Astrocyte (in vitro differentiated cells and primary cell): ENCODE measurements at regions not wholly inside any gene's neighbourhood (a gene's known extent, or its start where the extent isn't known, plus 50 kb on each side); places are given as distances from the start of the nearest gene placed in this dataset.

Source experiments
- DNase-seq: peaks from one replicate; pipeline ENCODE4 v3.0.0-alpha.2; 2010; ENCODE audit warnings: low read depth
- FAIRE-seq: peaks from 2 replicates; lab custom pipeline; 2011; peaks lifted over from hg19 to GRCh38; lab: Jason Lieb, UNC
- H2AFZ ChIP-seq: 2 replicates; pipeline ENCODE4 v1.6.0; 2012; ENCODE audit warnings: low read depth, low read length, inconsistent platforms
- H3K27ac ChIP-seq: 2 replicates; pipeline ENCODE4 v1.5.1; 2011; ENCODE audit warnings: low read depth, low read length, inconsistent platforms
- H3K27me3 ChIP-seq: 2 replicates; pipeline ENCODE4 v1.6.0; 2011; ENCODE audit warnings: low read length, inconsistent platforms; ENCODE audit not compliant: insufficient read depth
- H3K36me3 ChIP-seq: 2 replicates; pipeline ENCODE4 v1.5.1; 2011; ENCODE audit warnings: low read length, inconsistent platforms; ENCODE audit not compliant: insufficient read depth
- H3K4me1 ChIP-seq: 2 replicates; pipeline ENCODE4 v1.5.1; 2011; ENCODE audit warnings: low read length, inconsistent platforms; ENCODE audit not compliant: insufficient read depth
- H3K4me2 ChIP-seq: 2 replicates; pipeline ENCODE4 v1.6.0; 2012; ENCODE audit warnings: low read length, inconsistent platforms
- H3K4me3 ChIP-seq: 2 replicates; pipeline ENCODE4 v1.5.1; 2011; ENCODE audit warnings: low read depth, mild to moderate bottlenecking, low read length, inconsistent platforms; ENCODE audit not compliant: insufficient read depth
- H3K79me2 ChIP-seq: 2 replicates; pipeline ENCODE4 v1.6.0; 2012; ENCODE audit warnings: mild to moderate bottlenecking, low read length, inconsistent platforms; ENCODE audit not compliant: insufficient read depth
- H3K9ac ChIP-seq: 2 replicates; pipeline ENCODE4 v1.6.0; 2012; ENCODE audit warnings: mild to moderate bottlenecking, low read length, inconsistent platforms
- H3K9me3 ChIP-seq: 2 replicates; pipeline ENCODE4 v1.5.1; 2012; ENCODE audit warnings: low read depth, mild to moderate bottlenecking, low read length, inconsistent platforms; ENCODE audit not compliant: insufficient read depth
- H4K20me1 ChIP-seq: 2 replicates; pipeline ENCODE4 v1.6.0; 2012; ENCODE audit warnings: low read length, inconsistent platforms; ENCODE audit not compliant: insufficient read depth
- H3K27ac Mint-ChIP-seq: one replicate; pipeline ENCODE4 v1.8.0; 2021; ENCODE audit warnings: mild to moderate bottlenecking, mixed read lengths; ENCODE audit not compliant: unreplicated experiment
- H3K27me3 Mint-ChIP-seq: one replicate; pipeline ENCODE4 v1.8.0; 2021; ENCODE audit warnings: low read depth, mixed read lengths; ENCODE audit not compliant: unreplicated experiment
- H3K36me3 Mint-ChIP-seq: one replicate; pipeline ENCODE4 v1.8.0; 2021; ENCODE audit warnings: low read depth, mixed read lengths; ENCODE audit not compliant: unreplicated experiment
- H3K4me1 Mint-ChIP-seq: one replicate; pipeline ENCODE4 v1.8.0; 2021; ENCODE audit warnings: low read depth, mixed read lengths; ENCODE audit not compliant: unreplicated experiment
- H3K4me3 Mint-ChIP-seq: one replicate; pipeline ENCODE4 v1.8.0; 2021; ENCODE audit warnings: mild to moderate bottlenecking, moderate library complexity, mixed read lengths; ENCODE audit not compliant: unreplicated experiment
- H3K9me3 Mint-ChIP-seq: one replicate; pipeline ENCODE4 v1.8.0; 2021; ENCODE audit warnings: mild to moderate bottlenecking, mixed read lengths; ENCODE audit not compliant: unreplicated experiment
- CTCF ChIP-seq: IDR thresholded peaks from 2 replicates; pipeline ENCODE4 v1.5.1; 2011; ENCODE audit warnings: low read depth, mild to moderate bottlenecking, inconsistent platforms, low read length, moderate library complexity; ENCODE audit not compliant: insufficient read depth
- EZH2 ChIP-seq: IDR thresholded peaks from 2 replicates; pipeline ENCODE4 v1.6.1; 2012; ENCODE audit warnings: mild to moderate bottlenecking, low read length, inconsistent platforms; ENCODE audit not compliant: insufficient read depth

- Mint-ChIP-seq H3K36me3 (no peaks in the 10 kb centered on the region), H3K27ac (no peak overlapping the region), H3K9me3 (no peaks in the 10 kb centered on the region), H3K4me3 (no peak overlapping the region), H3K27me3 (no peaks in the 10 kb centered on the region), H3K4me1 (no peaks in the 10 kb centered on the region)
- H2AFZ ChIP-seq: no peak overlapping the region
- no peaks in the 10 kb centered on the region for H3K79me2 ChIP-seq
- no peaks in the 10 kb centered on the region for H3K36me3 ChIP-seq
- H3K27me3 ChIP-seq: no peaks in the 10 kb centered on the region
- no peak overlapping the region for H3K9ac ChIP-seq
- no peaks in the 10 kb centered on the region for H3K9me3 ChIP-seq
- no peaks in the 10 kb centered on the region for H3K4me1 ChIP-seq
- no peaks in the 10 kb centered on the region for H4K20me1 ChIP-seq
- H3K4me2 ChIP-seq: no peak overlapping the region
- H3K4me3 ChIP-seq: no peak overlapping the region
- no peak for TF ChIP-seq EZH2
- TF ChIP-seq CTCF: no peak
- DNase-seq (no peak), FAIRE-seq (no peak)
- H3K27ac ChIP-seq: no peak overlapping the region
Observed at GRCh38 chr10:2576892-2577291, 490.5 kb upstream of the PFKP start.

GRCh38 chr10:2575460-2575859 is 491.9 kb upstream of the PFKP start:
- no peaks in the 10 kb centered on the region for H3K9me3 Mint-ChIP-seq
- no peak overlapping the region for H3K4me3 Mint-ChIP-seq
- H3K36me3 Mint-ChIP-seq: no peaks in the 10 kb centered on the region
- FAIRE-seq: no peak
- TF ChIP-seq EZH2 (no peak), CTCF (no peak)
- Histone ChIP-seq H3K9ac (no peak overlapping the region), H3K4me3 (no peak overlapping the region), H4K20me1 (no peaks in the 10 kb centered on the region), H2AFZ (no peak overlapping the region), H3K27ac (no peak overlapping the region), H3K9me3 (no peaks in the 10 kb centered on the region), H3K4me1 (no peaks in the 10 kb centered on the region), H3K36me3 (no peaks in the 10 kb centered on the region), H3K27me3 (no peaks in the 10 kb centered on the region), H3K79me2 (no peaks in the 10 kb centered on the region), H3K4me2 (no peak overlapping the region)
- no peak overlapping the region for H3K27ac Mint-ChIP-seq
- H3K27me3 Mint-ChIP-seq: no peaks in the 10 kb centered on the region
- no peak for DNase-seq
- H3K4me1 Mint-ChIP-seq: no peaks in the 10 kb centered on the region

- Histone ChIP-seq H3K36me3 (no peaks in the 10 kb centered on the region), H3K27me3 (no peaks in the 10 kb centered on the region), H3K27ac (no peak overlapping the region), H2AFZ (no peak overlapping the region), H3K4me1 (no peaks in the 10 kb centered on the region), H3K79me2 (no peaks in the 10 kb centered on the region), H3K4me2 (no peak overlapping the region), H3K9ac (no peak overlapping the region), H4K20me1 (no peaks in the 10 kb centered on the region), H3K9me3 (peaks cover 4% of the 10 kb centered on the region), H3K4me3 (no peak overlapping the region)
- TF ChIP-seq EZH2: no peak
- no peak for TF ChIP-seq CTCF
- no peaks in the 10 kb centered on the region for H3K36me3 Mint-ChIP-seq
- H3K27ac Mint-ChIP-seq: no peak overlapping the region
- H3K9me3 Mint-ChIP-seq: no peaks in the 10 kb centered on the region
- H3K4me3 Mint-ChIP-seq: no peak overlapping the region
- H3K27me3 Mint-ChIP-seq: no peaks in the 10 kb centered on the region
- DNase-seq (no peak), FAIRE-seq (no peak)
- H3K4me1 Mint-ChIP-seq: no peaks in the 10 kb centered on the region
Observed at GRCh38 chr10:2572611-2573010, 494.7 kb upstream of the PFKP start.
